Vagina (tissue), 2 donors: ENCODE measurements at regions not wholly inside any gene's neighbourhood (a gene's known extent, or its start where the extent isn't known, plus 50 kb on each side); places are given as distances from the start of the nearest gene placed in this dataset.
"Not testable (repeated sequence)": the region's sequence is repeated elsewhere in the genome, so short reads cannot be mapped to it uniquely, and the experiment has no call there.

Experiments used
- DNase-seq, 2 donors: peaks; one replicate each; pipeline ENCODE4 v3.0.0-alpha.2; 2017; ENCODE audit errors: extremely low spot score in 2 of 2
- H3K27ac ChIP-seq: fragments of 200-600 bp; sonication (generic); one replicate; pipeline ENCODE4 v1.5.1; 2019
- H3K27me3 ChIP-seq: fragments of 200-600 bp; sonication (generic); one replicate; pipeline ENCODE4 v1.5.1; 2019
- H3K36me3 ChIP-seq, 2 donors: fragments of 200-600 bp; sonication (generic); one replicate each; pipeline ENCODE4 v1.5.1; 2017 to 2019
- H3K4me1 ChIP-seq: fragments of 200-600 bp; sonication (generic); one replicate; pipeline ENCODE4 v1.5.1; 2019
- H3K4me3 ChIP-seq, 2 donors: fragments of 200-600 bp; sonication (generic); 1 replicate in 1 of 2; 2 replicates in 1 of 2; pipeline ENCODE4 v1.5.1; 2016 to 2019
- H3K9me3 ChIP-seq: fragments of 200-600 bp; sonication (generic); one replicate; pipeline ENCODE4 v1.5.1; 2019
- intact Hi-C: fragments of 100-400 bp; cut with DNase I; formaldehyde crosslinking; loops from one replicate; pipeline ENCODE4 v1.15.1; 2023

- H3K36me3 ChIP-seq, DNase-seq, H3K4me3 ChIP-seq, H3K4me1 ChIP-seq, intact Hi-C loops, H3K27me3 ChIP-seq, H3K27ac ChIP-seq, H3K9me3 ChIP-seq: not testable (repeated sequence)
Observed at GRCh38 chr15:21656114-21656746, 215.9 kb upstream of the POTEB3 start.

- DNase-seq: not testable (repeated sequence)
Observed at GRCh38 chr15:21653707-21654106, 213.4 kb upstream of the POTEB3 start.

GRCh38 chr15:21638770-21639169 lies 198.5 kb upstream of the POTEB3 start:
- DNase-seq, H3K4me3 ChIP-seq, H3K36me3 ChIP-seq, H3K27me3 ChIP-seq, H3K4me1 ChIP-seq, H3K27ac ChIP-seq, intact Hi-C loops, H3K9me3 ChIP-seq: not testable (repeated sequence)

More at GRCh38 chr15:21653707-21654106, 213.4 kb upstream of the POTEB3 start:
- H3K4me3 ChIP-seq, H3K27ac ChIP-seq, H3K27me3 ChIP-seq, intact Hi-C loops, H3K9me3 ChIP-seq, H3K4me1 ChIP-seq, H3K36me3 ChIP-seq: not testable (repeated sequence)

- intact Hi-C loops, H3K36me3 ChIP-seq, H3K4me1 ChIP-seq, H3K9me3 ChIP-seq, H3K27ac ChIP-seq, H3K27me3 ChIP-seq, DNase-seq, H3K4me3 ChIP-seq: not testable (repeated sequence)
Observed at GRCh38 chr15:21626694-21627093, 186.4 kb upstream of the POTEB3 start.

GRCh38 chr15:21609223-21609622 lies 168.9 kb upstream of the POTEB3 start:
- H3K36me3 ChIP-seq, H3K9me3 ChIP-seq, H3K4me3 ChIP-seq, H3K27ac ChIP-seq, intact Hi-C loops, H3K27me3 ChIP-seq, DNase-seq, H3K4me1 ChIP-seq: not testable (repeated sequence)

GRCh38 chr15:21565426-21565825 lies 125.1 kb upstream of the POTEB3 start:
- intact Hi-C loops, H3K27ac ChIP-seq, DNase-seq, H3K4me3 ChIP-seq, H3K36me3 ChIP-seq, H3K4me1 ChIP-seq, H3K27me3 ChIP-seq, H3K9me3 ChIP-seq: not testable (repeated sequence)

GRCh38 chr15:21551809-21552208 lies 111.5 kb upstream of the POTEB3 start:
- H3K36me3 ChIP-seq, H3K4me1 ChIP-seq, H3K9me3 ChIP-seq, H3K4me3 ChIP-seq, H3K27me3 ChIP-seq, H3K27ac ChIP-seq, intact Hi-C loops, DNase-seq: not testable (repeated sequence)

- intact Hi-C loops, H3K27ac ChIP-seq, H3K4me3 ChIP-seq, DNase-seq, H3K27me3 ChIP-seq, H3K36me3 ChIP-seq, H3K9me3 ChIP-seq, H3K4me1 ChIP-seq: not testable (repeated sequence)
Observed at GRCh38 chr15:21546182-21546903, 106.0 kb upstream of the POTEB3 start.

- H3K36me3 ChIP-seq, H3K27me3 ChIP-seq, DNase-seq, H3K4me3 ChIP-seq, H3K27ac ChIP-seq, H3K4me1 ChIP-seq, H3K9me3 ChIP-seq, intact Hi-C loops: not testable (repeated sequence)
Observed at GRCh38 chr15:21532785-21533184, 92.5 kb upstream of the POTEB3 start.

GRCh38 chr15:21516248-21516647 lies 75.9 kb upstream of the POTEB3 start:
- H3K27ac ChIP-seq, H3K4me1 ChIP-seq, intact Hi-C loops, H3K27me3 ChIP-seq, DNase-seq, H3K36me3 ChIP-seq, H3K4me3 ChIP-seq, H3K9me3 ChIP-seq: not testable (repeated sequence)

GRCh38 chr15:21515296-21515695 lies 75.0 kb upstream of the POTEB3 start:
- H3K4me3 ChIP-seq, intact Hi-C loops, DNase-seq, H3K27ac ChIP-seq, H3K36me3 ChIP-seq, H3K9me3 ChIP-seq, H3K27me3 ChIP-seq, H3K4me1 ChIP-seq: not testable (repeated sequence)

GRCh38 chr15:21503021-21503420 lies 62.7 kb upstream of the POTEB3 start:
- H3K4me1 ChIP-seq, H3K36me3 ChIP-seq, H3K9me3 ChIP-seq, H3K27me3 ChIP-seq, DNase-seq, H3K27ac ChIP-seq, H3K4me3 ChIP-seq, intact Hi-C loops: not testable (repeated sequence)
